GM20000 (cell line): ENCODE measurements at regions not wholly inside any gene's neighbourhood (a gene's known extent, or its start where the extent isn't known, plus 50 kb on each side); places are given as distances from the start of the nearest gene placed in this dataset.

ENCODE experiments used
- DNase-seq: peaks from one replicate; pipeline ENCODE4 v3.0.0; 2012; ENCODE audit warnings: low spot score
- TF ChIP-seq, protein P1 (sequence below): IDR thresholded peaks from 2 replicates; pipeline ENCODE4 v1.5.1; 2012; ENCODE audit warnings: mild to moderate bottlenecking, control low read depth; ENCODE audit errors: extremely low read depth, missing control alignments

- no peak for DNase-seq
- TF ChIP-seq, protein P1, sequence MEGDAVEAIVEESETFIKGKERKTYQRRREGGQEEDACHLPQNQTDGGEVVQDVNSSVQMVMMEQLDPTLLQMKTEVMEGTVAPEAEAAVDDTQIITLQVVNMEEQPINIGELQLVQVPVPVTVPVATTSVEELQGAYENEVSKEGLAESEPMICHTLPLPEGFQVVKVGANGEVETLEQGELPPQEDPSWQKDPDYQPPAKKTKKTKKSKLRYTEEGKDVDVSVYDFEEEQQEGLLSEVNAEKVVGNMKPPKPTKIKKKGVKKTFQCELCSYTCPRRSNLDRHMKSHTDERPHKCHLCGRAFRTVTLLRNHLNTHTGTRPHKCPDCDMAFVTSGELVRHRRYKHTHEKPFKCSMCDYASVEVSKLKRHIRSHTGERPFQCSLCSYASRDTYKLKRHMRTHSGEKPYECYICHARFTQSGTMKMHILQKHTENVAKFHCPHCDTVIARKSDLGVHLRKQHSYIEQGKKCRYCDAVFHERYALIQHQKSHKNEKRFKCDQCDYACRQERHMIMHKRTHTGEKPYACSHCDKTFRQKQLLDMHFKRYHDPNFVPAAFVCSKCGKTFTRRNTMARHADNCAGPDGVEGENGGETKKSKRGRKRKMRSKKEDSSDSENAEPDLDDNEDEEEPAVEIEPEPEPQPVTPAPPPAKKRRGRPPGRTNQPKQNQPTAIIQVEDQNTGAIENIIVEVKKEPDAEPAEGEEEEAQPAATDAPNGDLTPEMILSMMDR: no peak
These were observed 795.6 kb upstream of the GHITM start for GRCh38 chr10:83343676-83344075.

GRCh38 chr10:83346266-83346910 lies 792.9 kb upstream of the GHITM start:
- TF ChIP-seq, protein P1: no peak
- DNase-seq: no peak

- TF ChIP-seq, protein P1: no peak
These were observed 786.7 kb upstream of the GHITM start for GRCh38 chr10:83352588-83352987.

DNA sequence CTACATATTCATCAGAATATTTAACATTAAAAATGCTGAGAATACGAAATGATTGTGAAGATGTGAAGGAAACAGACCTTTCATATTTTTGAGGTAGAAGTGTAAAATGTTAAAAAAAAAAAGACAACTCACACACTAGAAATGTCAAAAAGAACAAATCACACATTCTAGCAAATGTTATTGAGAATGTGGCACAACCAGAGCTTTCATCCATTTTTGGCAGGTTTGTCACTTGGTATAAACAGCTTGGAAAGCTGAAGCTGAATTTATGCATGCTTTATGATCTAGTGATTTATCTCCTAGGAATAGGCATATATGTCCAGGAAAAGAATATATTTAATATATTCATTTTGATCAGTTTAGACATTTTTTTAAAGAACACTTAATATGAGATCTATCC lies 784.9 kb upstream of the GHITM start:
- no peak for DNase-seq
- TF ChIP-seq, protein P1: no peak

More at GRCh38 chr10:83352588-83352987, 786.7 kb upstream of the GHITM start:
- DNase-seq: no peak

DNA sequence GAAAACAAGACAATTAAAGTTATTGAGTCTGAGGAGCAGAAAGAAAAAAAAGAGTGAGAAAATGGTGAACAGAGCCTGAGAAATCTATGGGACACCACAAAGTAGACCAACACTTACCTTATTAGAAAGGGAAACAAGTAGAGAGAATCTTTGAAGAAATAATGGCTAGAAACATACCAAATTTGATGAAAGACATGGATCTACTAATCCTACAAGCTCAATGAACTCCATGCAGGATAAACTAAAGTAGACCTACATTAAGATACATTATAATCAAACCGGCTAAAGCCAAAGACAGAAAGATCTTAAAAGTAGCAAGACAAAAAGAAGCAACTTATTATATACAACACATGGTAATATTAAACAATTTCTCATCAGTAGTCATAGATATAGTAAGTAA lies 782.3 kb upstream of the GHITM start:
- TF ChIP-seq, protein P1: no peak

DNA sequence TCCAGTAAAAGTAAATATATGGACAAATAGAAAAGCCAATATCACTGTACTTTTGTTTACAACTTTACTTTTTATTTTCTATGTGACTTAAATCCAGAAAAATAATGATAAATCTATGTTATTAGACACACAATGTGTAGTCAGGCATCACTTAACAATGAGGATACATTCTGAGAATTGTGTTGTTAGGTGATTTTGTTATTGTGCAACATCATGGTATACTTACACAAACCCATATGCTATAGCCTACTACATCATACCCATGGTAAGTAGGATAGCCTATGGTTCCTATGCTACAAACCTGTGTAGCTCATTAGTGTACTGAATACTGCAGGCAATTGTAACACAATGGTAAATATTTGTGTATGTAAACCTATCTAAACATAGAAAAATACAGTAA lies 781.7 kb upstream of the GHITM start:
- TF ChIP-seq, protein P1: no peak
- DNase-seq: no peak

More for the DNA sequence above, 782.3 kb upstream of the GHITM start:
- no peak for DNase-seq

- TF ChIP-seq, protein P1: no peak
- DNase-seq: no peak
These were observed 772.3 kb upstream of the GHITM start for GRCh38 chr10:83367036-83367435.
